Neural progenitor cell (in vitro differentiated cells): ENCODE measurements at regions not wholly inside any gene's neighbourhood (a gene's known extent, or its start where the extent isn't known, plus 50 kb on each side); places are given as distances from the start of the nearest gene placed in this dataset.

Experiments used
- EZH2 ChIP-seq: fragments of 200-600 bp; sonication (generic); IDR thresholded peaks from 2 replicates; pipeline ENCODE4 v1.6.1; 2017; ENCODE audit warnings: antibody characterized with exemption, mild to moderate bottlenecking, moderate library complexity
- EZH2phosphoT487 ChIP-seq: fragments of 200-600 bp; sonication (generic); IDR thresholded peaks from 2 replicates; pipeline ENCODE4 v1.6.1; 2017; ENCODE audit warnings: antibody characterized with exemption
- TF ChIP-seq, protein P1 (sequence below): fragments of 200-600 bp; sonication (generic); IDR thresholded peaks from 2 replicates; pipeline ENCODE4 v1.5.1; 2017; ENCODE audit warnings: antibody characterized with exemption, mild to moderate bottlenecking

DNA sequence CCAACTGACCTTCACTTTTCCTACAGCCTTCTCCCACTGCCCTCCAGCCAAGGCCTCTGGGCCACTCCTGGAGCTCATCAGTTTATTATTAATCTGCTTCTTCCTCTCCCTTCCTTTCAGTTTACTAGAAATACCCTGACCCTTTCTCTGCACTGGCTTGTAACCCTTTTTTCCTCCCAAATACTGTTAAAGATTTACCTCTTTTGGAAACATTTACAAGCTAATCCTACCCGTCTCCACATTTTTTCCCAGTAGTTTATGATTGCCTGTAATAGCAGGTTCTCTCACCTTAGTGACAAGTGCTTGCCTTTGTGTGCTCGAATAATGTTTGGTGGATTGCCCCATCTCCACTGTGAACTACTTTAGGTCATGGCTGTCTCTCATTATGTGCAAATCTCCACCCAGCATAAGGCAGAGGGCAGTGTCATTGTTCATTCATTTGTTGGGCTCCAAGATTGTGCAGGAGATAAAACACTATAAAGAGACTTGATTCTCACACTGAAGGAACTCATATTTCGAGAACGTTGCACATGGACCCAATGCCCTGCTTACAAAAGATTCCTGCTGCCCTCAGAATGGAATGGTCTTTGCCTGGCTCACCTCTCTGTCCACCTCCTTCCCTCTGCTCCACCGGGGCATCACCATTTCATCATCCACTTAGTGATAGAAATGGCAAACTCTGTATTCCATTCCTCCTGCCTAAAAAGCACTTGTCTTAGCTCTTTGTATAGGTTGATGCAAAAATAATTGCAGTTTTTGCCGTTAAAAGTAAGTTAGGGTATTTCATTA is 491.1 kb downstream of the UTRN start:
- TF ChIP-seq, protein P1, sequence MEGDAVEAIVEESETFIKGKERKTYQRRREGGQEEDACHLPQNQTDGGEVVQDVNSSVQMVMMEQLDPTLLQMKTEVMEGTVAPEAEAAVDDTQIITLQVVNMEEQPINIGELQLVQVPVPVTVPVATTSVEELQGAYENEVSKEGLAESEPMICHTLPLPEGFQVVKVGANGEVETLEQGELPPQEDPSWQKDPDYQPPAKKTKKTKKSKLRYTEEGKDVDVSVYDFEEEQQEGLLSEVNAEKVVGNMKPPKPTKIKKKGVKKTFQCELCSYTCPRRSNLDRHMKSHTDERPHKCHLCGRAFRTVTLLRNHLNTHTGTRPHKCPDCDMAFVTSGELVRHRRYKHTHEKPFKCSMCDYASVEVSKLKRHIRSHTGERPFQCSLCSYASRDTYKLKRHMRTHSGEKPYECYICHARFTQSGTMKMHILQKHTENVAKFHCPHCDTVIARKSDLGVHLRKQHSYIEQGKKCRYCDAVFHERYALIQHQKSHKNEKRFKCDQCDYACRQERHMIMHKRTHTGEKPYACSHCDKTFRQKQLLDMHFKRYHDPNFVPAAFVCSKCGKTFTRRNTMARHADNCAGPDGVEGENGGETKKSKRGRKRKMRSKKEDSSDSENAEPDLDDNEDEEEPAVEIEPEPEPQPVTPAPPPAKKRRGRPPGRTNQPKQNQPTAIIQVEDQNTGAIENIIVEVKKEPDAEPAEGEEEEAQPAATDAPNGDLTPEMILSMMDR = no peak
- TF ChIP-seq EZH2 (no peak), EZH2phosphoT487 (no peak)
